Neural progenitor cell (in vitro differentiated cells): ENCODE measurements at regions not wholly inside any gene's neighbourhood (a gene's known extent, or its start where the extent isn't known, plus 50 kb on each side); places are given as distances from the start of the nearest gene placed in this dataset.
"Not testable (repeated sequence)": the region's sequence is repeated elsewhere in the genome, so short reads cannot be mapped to it uniquely, and the experiment has no call there.

Experiments
- EZH2 ChIP-seq: fragments of 200-600 bp; sonication (generic); IDR thresholded peaks from 2 replicates; pipeline ENCODE4 v1.6.1; 2017; ENCODE audit warnings: antibody characterized with exemption, mild to moderate bottlenecking, moderate library complexity
- TF ChIP-seq, protein P1 (sequence below): fragments of 200-600 bp; sonication (generic); IDR thresholded peaks from 2 replicates; pipeline ENCODE4 v1.5.1; 2017; ENCODE audit warnings: antibody characterized with exemption, mild to moderate bottlenecking

DNA sequence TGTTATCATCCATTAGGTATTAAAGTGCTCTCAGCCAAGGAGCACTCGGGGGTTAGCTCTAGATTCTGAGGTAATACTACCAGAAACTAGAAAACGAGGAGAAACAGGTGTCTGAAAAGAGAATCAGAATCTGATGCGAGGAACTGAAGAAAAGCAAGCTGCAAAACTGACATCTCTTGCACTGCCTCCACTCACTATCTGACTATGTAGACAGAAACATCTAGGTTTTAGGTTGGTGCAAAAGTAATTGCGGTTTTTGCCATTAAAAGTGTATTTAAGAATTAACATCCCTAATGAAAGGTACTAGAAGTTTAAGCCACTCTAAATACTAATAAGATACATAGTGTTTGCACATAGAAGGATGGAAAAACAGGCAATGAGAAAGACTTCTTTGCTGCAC, 334.4 kb downstream of the GOLGA6L6 start:
- TF ChIP-seq, protein P1, sequence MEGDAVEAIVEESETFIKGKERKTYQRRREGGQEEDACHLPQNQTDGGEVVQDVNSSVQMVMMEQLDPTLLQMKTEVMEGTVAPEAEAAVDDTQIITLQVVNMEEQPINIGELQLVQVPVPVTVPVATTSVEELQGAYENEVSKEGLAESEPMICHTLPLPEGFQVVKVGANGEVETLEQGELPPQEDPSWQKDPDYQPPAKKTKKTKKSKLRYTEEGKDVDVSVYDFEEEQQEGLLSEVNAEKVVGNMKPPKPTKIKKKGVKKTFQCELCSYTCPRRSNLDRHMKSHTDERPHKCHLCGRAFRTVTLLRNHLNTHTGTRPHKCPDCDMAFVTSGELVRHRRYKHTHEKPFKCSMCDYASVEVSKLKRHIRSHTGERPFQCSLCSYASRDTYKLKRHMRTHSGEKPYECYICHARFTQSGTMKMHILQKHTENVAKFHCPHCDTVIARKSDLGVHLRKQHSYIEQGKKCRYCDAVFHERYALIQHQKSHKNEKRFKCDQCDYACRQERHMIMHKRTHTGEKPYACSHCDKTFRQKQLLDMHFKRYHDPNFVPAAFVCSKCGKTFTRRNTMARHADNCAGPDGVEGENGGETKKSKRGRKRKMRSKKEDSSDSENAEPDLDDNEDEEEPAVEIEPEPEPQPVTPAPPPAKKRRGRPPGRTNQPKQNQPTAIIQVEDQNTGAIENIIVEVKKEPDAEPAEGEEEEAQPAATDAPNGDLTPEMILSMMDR: not testable (repeated sequence)
- TF ChIP-seq EZH2: not testable (repeated sequence)
